Amygdala (tissue), 56 donors: ENCODE measurements at regions not wholly inside any gene's neighbourhood (a gene's known extent, or its start where the extent isn't known, plus 50 kb on each side); places are given as distances from the start of the nearest gene placed in this dataset.
"Not testable (repeated sequence)": the region's sequence is repeated elsewhere in the genome, so short reads cannot be mapped to it uniquely, and the experiment has no call there.

ENCODE experiments used
- DNase-seq, 56 donors: peaks; one replicate each; lab custom pipeline; 2025; lab: John Stamatoyannopoulos, UW

DNA sequence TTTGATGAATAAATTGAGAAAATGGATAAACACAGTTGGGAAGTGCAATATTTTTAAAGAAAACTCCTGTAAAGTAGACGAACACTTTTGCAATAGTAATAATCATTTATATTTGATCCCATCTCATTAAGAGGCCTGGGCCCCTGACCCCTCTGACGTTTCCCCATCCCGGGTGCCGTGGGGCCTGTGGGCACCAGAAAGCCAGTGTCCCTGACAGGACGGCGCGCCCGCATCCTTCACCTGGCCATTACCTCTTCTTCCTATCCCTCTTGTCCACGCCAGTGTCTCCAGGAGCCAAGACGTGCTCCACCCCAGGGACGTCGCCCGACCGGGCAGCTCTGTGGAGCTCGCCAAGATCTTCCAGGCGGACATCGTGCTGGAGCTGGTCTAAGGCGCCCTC lies 147.4 kb downstream of the USP22 start:
- not testable (repeated sequence) for DNase-seq

DNA sequence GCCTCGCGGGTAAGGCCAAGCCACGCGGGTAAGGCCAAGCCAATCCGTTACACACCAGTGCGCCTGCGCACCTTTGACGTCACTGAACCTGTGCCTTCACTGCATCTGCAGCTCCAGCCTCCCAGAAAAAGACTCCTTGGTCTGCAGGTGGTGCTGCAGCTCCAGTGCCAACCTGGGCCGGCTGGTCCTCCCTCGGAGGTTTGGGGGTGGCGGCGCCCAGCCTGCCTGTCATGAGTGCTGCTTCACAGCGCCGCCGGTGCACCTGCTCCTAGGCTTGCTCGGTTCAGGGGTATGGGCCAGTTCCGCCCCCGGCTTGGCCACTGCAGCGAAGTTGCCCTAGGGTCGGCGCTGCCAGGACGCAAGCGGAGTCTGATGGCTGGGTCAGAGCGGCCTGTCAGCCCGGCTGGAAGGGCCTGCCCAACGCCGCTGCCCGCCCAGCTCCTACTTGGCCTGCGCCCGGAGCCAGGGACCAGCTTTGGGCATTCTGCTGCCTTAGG lies 146.6 kb downstream of the USP22 start:
- peak in 17 of 56 donors; percentile 5 to 79 (median 26) for DNase-seq

DNA sequence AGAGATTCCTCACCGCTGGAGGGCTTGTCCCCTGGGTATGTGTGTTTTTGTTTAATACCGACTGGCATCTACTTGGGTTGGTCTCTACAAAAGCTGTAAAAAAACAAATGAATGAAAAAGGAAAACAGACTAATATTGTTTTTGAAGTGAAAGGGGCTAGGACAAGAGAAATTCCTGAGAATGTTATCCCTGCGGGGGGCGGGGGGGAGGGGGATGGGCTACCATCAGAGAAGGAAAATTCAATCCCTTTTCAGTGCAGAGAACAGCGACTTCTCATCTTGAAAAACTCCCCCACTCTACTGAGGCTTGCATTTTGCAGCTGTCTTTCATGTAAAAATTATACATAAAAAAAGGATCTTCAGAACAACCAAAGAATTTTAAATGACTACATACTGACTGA lies 144.1 kb downstream of the USP22 start:
- not testable (repeated sequence) for DNase-seq

DNA sequence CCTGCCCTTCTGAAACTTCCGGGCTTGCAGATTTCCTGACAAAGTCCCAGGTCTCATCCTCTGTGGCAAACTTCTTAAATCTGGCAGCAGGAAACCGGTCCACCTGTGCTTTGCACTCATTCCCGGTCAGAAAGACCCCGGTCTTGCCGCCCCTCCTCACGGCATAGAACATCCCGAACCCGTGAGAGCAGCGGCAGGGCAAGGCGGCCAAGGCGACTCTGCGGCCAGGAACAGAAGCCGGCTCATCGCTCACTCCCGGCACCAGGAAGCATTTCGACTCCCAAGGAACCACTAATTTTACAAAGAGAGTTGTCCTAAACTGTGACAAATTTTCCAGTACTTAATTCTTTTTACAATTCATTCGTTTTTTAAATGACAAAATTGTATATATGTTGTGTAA lies 140.3 kb downstream of the USP22 start:
- DNase-seq: not testable (repeated sequence)

DNA sequence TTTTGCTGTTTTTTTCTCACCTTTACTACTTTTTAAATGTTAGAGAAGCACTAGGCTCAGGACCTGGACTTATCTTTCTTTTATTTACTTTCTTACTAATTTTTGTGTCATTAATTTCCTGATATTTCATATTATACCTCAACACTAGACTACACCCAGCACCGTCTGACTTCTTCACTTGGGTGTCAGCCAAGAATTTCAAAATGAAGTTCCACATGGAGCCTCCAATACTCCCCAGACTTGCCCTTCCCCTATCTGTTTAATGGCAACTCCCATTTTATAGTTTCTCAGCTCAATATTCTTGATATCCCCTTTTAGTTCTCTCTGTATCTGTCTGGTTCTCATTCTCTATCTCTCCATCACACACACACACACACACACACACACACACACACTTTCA lies 139.3 kb downstream of the USP22 start:
- DNase-seq: not testable (repeated sequence)

DNA sequence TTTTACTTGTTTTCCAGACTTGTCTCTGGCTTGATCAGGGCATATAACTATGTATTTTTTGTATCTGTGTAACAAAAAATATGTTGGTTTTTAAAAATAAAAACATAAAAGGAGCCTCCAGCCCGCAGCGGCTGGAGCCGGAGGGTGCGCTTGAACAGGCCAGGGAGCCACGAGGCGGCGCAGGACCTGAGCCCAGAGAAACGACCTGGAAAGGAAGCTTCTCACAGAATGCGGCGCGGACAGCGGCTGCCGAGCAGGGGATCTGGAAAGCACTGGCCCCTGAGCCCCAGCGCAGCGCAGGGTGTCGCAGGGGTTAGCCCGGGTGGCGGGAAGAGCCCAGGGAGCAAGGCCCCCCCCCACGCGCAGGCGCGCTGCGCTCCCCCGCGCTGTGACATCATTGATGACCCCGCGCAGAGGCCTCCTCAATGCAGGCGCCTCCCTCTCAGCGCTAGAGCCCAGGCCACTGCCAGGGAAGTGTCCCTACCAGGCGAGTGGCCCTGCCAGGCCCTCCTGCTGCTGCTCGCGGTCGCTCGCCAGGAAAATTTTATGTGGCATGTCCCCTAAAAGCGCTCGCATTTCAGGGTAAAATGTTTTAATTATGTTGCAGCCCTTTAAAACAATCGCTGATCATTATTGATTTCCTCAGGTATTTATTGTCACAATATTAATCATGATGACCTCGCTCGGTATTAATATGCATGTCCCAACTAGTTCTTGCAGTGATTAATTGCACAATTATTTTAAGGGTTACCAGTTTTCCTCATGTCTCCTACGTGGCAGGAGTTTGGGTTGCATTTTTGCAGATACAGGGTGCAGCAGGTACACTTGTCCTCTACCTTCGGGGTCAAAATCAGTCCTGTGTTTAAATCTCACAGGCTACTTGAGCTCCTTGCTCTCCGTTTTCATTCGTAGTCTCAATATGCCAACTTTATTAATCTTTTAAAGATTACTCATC lies 134.2 kb downstream of the USP22 start:
- peak; percentile 53 to 96 (median 88) for DNase-seq

DNA sequence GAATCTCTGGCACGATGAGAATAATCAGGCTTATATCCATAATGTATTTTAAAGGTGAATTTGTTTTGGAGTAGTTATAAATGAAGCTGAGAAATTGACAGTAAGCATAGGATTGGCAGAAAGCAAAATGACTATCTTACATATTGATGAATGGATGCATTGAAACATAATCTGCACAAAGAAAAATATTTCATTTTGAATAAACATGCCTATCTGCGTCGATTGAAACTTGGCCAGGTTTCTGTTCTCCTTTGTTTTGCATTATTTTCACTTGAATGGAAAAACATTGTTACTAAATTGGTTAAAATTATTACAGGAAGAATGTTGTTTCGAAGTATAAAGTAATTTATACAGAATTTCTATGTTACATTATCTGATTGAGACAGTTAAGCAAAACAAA lies 128.2 kb downstream of the USP22 start:
- DNase-seq: no peak

DNA sequence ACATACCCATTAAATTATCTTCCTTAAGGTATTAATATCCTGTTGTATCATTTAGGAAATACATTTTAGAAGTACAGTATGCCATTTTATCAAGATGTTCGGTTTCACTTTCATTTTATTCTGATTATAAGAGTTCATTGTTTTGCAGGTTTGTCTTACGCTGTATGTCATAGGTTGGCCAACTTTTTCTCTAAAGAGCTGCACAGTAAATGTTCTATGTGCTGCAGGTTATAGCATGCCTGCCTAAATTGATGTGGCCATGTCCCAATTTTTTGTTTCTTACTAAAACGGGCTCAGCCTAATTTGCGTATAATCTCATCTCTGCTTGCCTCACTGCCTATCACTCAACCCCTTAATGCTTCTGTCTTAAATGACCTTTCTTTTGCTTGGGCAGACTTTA lies 126.4 kb downstream of the USP22 start:
- DNase-seq: no peak

DNA sequence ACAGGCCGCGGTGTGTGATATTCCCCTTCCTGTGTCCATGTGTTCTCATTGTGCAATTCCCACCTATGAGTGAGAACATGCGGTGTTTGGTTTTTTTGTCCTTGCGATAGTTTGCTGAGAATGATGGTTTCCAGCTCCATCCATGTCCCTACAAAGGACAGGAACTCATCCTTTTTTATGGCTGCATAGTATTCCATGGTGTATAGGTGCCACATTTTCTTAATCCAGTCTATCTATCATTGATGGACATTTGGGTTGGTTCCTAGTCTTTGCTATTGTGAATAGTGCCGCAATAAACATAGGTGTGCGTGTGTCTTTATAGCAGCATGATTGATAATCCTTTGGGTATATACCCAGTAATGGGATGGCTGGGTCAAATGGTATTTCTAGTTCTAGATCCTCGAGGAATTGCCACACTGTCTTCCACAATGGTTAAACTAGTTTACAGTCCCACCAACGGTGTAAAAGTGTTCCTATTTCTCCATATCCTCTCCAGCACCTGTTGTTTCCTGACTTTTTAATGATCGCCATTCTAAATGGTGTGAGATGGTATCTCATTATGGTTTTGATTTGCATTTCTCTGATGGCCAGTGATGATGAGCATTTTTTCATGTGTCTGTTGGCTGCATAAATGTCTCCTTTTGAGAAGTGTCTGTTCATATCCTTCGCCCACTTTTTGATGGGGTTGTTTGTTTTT lies 125.1 kb downstream of the USP22 start:
- not testable (repeated sequence) for DNase-seq

DNA sequence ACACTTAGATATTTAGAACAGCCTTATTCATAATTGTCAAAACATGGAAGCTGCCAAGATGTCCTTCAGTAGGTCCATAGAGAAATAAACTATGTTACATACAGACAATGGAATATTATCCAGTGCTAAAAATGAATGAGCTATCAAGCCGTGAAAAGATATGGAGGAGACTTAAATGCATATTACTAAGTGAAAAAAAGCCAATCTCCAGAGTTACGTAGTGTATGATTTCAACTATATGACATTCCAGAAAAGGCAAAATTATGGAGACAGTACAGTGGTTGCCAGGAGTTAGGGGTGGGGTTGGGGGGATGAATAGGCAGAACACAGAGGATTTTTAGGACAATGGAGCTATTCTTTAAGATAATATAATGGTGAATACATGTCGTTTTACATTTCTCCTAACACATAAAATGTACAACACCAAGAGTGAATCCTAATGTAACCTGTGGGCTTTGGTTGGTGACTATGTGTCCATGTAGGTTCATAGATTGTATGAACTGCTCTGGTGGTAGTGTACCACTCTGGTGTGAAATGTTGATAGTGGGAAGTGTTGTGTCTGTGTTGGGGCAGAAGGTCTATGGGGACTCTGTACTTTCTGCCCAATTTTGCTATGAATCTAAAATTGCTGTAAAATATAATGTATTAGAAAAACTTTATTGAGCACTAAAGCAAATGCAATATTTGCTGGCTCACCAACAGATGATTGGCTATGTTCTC lies 122.6 kb downstream of the USP22 start:
- no peak for DNase-seq

DNA sequence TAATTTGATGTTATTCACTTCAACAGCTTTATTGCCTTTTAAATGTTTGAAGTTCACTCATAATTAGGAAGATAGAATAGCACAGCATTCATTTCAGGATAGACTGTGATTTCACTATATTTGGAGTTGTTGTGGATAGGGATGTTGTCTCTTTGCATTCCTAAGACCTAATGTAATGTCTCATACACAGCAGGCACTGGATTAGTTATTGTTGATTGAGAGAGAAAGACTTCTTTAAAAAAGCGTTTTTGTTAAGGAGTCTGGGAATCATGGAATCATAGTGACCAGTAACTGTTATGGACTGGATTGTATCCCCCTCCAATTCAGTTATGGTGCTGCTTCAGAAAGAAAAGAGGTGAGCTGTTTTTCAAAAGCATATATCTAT lies 122.0 kb downstream of the USP22 start:
- DNase-seq: no peak

DNA sequence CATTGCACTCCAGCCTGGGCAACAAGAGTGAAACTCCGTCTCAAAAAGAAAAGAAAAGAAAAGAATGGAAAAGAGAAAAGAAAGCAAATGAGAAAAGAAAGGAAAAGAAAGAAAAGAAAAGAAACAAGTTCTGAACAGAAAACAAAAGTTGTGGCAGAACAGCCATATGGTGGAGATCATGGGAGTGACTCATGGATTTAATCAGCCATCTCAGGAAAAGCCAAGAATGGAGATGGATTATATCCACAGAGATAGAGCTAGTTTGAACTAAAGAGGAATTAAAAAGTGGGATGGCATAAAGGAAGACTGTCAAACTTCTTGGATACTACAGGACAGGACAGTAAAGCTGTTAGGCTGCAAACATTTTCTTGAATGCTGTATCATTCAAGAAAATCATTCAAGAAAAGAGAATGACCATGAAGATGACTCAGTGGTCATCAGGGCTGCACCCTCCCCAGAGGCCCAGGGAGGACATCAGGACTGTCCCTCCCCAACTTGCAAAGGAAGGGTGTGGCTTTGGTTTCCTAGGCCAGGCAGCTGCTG lies 120.6 kb downstream of the USP22 start:
- no peak for DNase-seq

DNA sequence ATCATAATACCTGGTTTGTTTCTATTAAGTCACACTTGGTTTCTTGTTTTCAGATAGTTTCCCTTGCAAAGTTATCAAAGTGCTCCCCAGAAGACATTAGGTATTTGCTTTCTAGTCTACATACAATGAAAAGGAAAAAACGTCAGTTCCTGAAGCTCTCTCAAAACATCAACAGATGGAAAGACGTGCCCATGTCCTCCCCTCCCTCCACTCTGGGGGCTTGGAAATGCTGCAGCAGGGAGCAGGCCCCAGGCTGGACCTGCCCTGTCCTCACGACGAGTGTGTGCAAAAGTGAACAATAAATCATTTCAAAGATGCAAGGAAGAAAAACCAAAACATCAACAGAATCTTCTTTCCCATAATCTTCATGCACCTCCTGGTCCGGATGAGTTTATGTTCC lies 118.5 kb downstream of the USP22 start:
- no peak for DNase-seq

DNA sequence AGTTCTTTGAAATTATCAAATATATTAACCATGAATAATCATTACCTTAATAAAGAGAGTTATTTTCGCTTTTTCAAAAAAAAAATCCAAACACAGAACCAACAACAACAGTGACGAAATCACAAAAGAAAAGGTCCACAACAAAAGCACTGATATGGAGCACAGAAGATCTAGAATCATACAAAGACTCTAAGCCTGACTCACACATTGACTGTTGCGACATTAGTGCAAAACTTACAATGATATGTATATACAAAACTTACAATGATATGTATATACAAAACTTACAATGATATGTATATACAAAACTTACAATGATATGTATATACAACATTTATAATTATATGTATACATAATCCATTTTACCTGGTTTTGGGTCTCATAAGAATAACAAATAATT lies 117.7 kb downstream of the USP22 start:
- no peak for DNase-seq

DNA sequence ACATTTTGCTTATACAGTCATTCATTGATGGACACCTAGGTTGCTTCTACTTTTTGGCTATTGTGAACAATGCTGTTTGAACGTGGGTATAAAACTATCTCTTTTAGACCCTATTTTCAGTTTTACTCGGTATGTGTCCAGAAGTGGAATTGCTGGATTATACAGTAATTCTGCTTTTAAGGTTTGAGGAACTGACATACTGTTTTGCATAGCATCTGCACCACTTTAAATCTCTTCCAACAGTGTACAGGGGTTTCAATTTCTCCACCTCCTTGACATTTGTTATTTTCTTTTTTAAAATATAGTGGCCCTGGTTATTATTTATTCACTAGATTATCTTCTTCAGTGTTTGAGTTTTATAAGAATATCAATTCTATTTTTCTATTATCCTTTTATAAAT lies 116.9 kb downstream of the USP22 start:
- DNase-seq: no peak

DNA sequence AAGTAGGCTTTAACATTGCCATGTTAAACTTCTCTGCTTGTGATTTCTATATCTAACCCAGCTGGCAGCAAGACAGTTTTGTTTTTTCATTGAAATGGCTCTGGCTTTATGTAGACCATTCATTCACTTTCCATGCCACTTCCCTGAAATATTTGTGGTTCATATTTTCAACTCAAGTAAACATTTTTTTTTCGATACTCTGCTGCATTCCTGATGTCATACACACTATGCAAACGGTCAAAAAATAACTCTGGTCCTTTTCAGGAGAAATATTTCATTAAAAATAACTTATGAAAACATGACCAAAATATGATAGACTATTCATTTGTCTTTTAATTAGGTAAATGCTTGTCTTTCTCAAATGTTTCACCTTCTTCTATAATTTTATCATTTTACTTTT lies 116.3 kb downstream of the USP22 start:
- DNase-seq: no peak

DNA sequence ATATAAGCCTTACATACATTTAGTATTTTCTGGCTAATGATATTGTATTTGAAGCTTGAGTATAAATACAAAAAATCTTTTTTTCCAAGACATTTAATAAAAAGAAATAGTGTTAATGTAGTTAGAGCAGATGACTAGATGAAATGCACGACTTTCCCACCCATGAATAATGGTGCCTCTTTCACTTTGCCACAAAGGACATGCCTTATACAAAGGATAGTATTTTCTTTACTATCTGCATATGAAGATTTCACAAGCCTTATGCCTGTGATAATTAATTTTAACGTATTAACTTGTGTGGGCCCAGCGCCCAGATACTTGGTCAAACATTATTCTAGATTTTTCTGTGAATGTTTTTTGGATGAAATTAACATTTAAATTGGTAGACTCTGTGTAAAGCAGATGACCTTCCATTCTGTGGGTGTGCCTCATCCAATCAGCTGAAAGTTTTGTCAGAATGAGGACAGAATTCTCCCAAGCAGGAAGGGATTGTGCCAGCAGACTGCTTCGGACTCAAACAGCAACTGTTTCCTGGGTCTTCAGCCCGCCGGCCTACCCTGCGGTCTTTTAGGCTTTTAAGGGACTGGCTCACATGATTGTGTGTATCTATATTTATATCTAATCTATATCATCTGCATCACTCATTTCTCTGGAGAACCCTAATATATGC lies 115.4 kb downstream of the USP22 start:
- no peak for DNase-seq

DNA sequence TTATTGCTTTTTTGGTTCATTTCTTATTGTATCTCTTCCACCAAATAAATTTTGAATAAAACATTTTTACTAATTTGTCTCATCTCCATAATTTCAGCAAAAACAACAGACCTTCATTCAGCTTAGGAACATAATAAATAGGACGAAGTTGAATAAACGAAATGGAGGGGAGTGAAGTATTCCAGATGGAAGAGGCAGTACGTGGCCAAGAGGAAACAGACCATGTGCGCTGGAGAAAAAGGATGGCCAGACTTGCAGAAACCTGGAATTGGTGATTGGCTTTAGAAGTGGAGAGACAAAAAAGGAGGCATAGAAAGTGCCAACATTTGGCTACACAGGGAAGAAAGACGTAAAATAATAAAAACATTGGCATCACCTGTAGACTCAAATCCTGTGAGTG lies 113.5 kb downstream of the USP22 start:
- DNase-seq: no peak

DNA sequence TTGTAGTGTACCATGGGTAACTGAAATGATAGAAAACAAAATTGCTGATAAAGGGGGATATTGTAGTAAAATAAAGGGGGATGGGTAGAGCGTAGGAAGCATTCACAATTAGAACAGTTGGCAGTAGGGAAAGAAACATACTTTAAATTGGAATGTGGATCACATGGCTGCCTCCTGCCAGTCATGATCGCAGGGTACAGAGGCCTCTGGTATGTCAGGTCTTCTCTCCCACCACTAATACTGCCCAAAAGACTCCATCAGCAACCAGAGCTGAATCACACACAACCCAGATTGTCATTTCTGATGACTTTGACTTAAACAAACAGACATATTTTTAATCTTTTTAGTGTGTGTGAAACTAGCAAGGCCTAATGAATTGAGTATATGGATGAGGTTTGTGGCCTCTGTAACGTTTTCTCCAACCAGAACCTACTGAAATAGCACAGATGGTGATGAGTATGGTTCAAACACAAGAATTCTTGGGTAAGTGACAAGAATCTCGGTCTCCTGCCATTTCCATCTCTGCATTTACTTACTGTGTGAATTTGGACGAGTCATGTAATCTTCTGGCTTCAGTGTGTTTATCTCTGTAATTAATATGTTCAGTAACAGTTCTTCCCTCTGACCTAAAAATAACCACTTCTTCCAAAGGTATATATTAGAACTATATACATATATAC lies 112.6 kb downstream of the USP22 start:
- no peak for DNase-seq

DNA sequence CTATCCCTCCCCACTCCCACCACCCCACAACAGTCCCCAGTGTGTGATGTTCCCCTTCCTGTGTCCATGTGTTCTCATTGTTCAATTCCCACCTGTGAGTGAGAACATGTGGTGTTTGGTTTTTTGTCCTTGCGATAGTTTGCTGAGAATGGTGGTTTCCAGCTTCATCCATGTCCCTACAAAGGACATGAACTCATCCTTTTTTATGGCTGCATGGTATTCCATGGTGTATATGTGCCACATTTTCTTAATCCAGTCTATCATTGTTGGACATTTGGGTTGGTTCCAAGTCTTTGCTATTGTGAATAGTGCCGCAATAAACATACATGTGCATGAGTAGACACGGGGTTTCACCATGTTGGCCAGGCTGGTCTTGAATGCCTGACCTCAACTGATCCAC lies 109.8 kb downstream of the USP22 start:
- DNase-seq: not testable (repeated sequence)
